ENCODE measurements at regions not wholly inside any gene's neighbourhood (a gene's known extent, or its start where the extent isn't known, plus 50 kb on each side); places are given as distances from the start of the nearest gene placed in this dataset.
A peak's percentile ranks its signal among the peaks of the same experiment; 100 is the strongest.

GRCh38 chr21:23986214-23986613, 1621.1 kb downstream of the MRPL39 start:
- no peak for DNase-seq
- TF ChIP-seq POLR2A (IDR thresholded peaks at IDR 0.05), result no peak
- no peak for TF ChIP-seq EP300 (IDR thresholded peaks at IDR 0.05)
- no peak for TF ChIP-seq CTCF (IDR thresholded peaks at IDR 0.05)
- no peak for TF ChIP-seq POLR2AphosphoS5 (IDR thresholded peaks at IDR 0.05)

GRCh38 chr21:23982546-23982945, 1624.7 kb downstream of the MRPL39 start:
- Histone ChIP-seq H3K36me3 (no peaks in the 10 kb centered on the region), H3K9me3 (no peaks in the 10 kb centered on the region), H3K4me3 (no peak overlapping the region), H3K27ac (no peak overlapping the region), H3K4me1 (peaks cover 0 to 6% (median 0%) of the 10 kb centered on the region in 4 donors), H3K27me3 (no peaks in the 10 kb centered on the region)
- ATAC-seq (ENCODE audit: low FRiP score in 2 of 2) (no peak), DNase-seq (no peak)
- no peak for TF ChIP-seq POLR2A (IDR thresholded peaks at IDR 0.05)
- TF ChIP-seq EP300 (IDR thresholded peaks at IDR 0.05), result no peak
- no peak for TF ChIP-seq POLR2AphosphoS5 (IDR thresholded peaks at IDR 0.05)
- TF ChIP-seq CTCF (IDR thresholded peaks at IDR 0.05), result no peak
- WGBS, 2 donors, result 74 to 77% methylated on average over 4 of the region's 4 CpGs

More at GRCh38 chr21:23986214-23986613, 1621.1 kb downstream of the MRPL39 start:
- Histone ChIP-seq H3K4me3 (no peak overlapping the region), H3K27ac (no peak overlapping the region), H3K4me1 (no peaks in the 10 kb centered on the region), H3K9me3 (no peaks in the 10 kb centered on the region), H3K36me3 (no peaks in the 10 kb centered on the region), H3K27me3 (no peaks in the 10 kb centered on the region)
- 74 to 76% methylated on average over 2 of the region's 2 CpGs for WGBS, 2 donors
- no peak for ATAC-seq (ENCODE audit: low FRiP score in 2 of 2)

- TF ChIP-seq POLR2A (IDR thresholded peaks at IDR 0.05) (no peak), CTCF (IDR thresholded peaks at IDR 0.05) (no peak), POLR2AphosphoS5 (IDR thresholded peaks at IDR 0.05) (no peak), EP300 (IDR thresholded peaks at IDR 0.05) (no peak)
- peaks cover 0 to 6% (median 0%) of the 10 kb centered on the region in 4 donors for H3K4me1 ChIP-seq
- ATAC-seq (ENCODE audit: low FRiP score in 2 of 2), result peak in 1 of 2 donors; percentile 44
- no peaks in the 10 kb centered on the region for H3K9me3 ChIP-seq
- WGBS, 2 donors, result 27 to 47% methylated on average over 2 of the region's 2 CpGs
- H3K27ac ChIP-seq, result no peak overlapping the region
- no peaks in the 10 kb centered on the region for H3K36me3 ChIP-seq
- H3K4me3 ChIP-seq, result no peak overlapping the region
- no peaks in the 10 kb centered on the region for H3K27me3 ChIP-seq
- DNase-seq, result no peak
Measured at GRCh38 chr21:23977971-23978370, 1629.3 kb downstream of the MRPL39 start.

- 40 to 61% methylated on average over 12 to 16 of the region's 16 CpGs for WGBS, 2 donors
- TF ChIP-seq POLR2A (IDR thresholded peaks at IDR 0.05) (no peak), EP300 (IDR thresholded peaks at IDR 0.05) (no peak), CTCF (IDR thresholded peaks at IDR 0.05) (peak in 5 of 6 experiments; percentile 37 to 59 (median 58)), POLR2AphosphoS5 (IDR thresholded peaks at IDR 0.05) (no peak)
- ATAC-seq (ENCODE audit: low FRiP score in 2 of 2) (peak; percentile 47 to 83), DNase-seq (peak in 1 of 2 donors; percentile 40)
- Histone ChIP-seq H3K27ac (no peak overlapping the region), H3K27me3 (no peaks in the 10 kb centered on the region), H3K9me3 (no peaks in the 10 kb centered on the region), H3K4me3 (no peak overlapping the region), H3K36me3 (no peaks in the 10 kb centered on the region), H3K4me1 (no peaks in the 10 kb centered on the region)
Measured at GRCh38 chr21:23968722-23969647, 1638.3 kb downstream of the MRPL39 start.
